SK-N-SH (cell line): ENCODE measurements at regions not wholly inside any gene's neighbourhood (a gene's known extent, or its start where the extent isn't known, plus 50 kb on each side); places are given as distances from the start of the nearest gene placed in this dataset.

Source experiments
- CTCF ChIA-PET: fragments of 300-600, 350-600 bp; formaldehyde crosslinking; extraction: SDS; loops from one replicate; lab custom pipeline; 2021; lab: Yijun Ruan, JAX
- POLR2A ChIA-PET: fragments of 350-600 bp; sonication (Branson Sonifier 250); formaldehyde crosslinking; extraction: SDS; loops from one replicate; lab custom pipeline; 2020; ENCODE audit warnings: antibody characterized with exemption, inconsistent platforms; lab: Yijun Ruan, JAX
- DNase-seq: peaks from one replicate; pipeline ENCODE4 v3.0.0; 2012
- H2AFZ ChIP-seq: fragments of 200-600 bp; sonication (generic); 2 replicates; pipeline ENCODE4 v1.8.1; 2016; ENCODE audit warnings: antibody characterized with exemption, mild to moderate bottlenecking, low read depth
- H3F3A ChIP-seq: fragments of 200-600 bp; sonication (generic); replicated peaks from 2 replicates; pipeline ENCODE3; 2016; ENCODE audit warnings: antibody characterized with exemption, mild to moderate bottlenecking; ENCODE audit not compliant: insufficient read depth
- H3K27ac ChIP-seq, 2 experiments: fragments of 200-500 bp in 1 of 2; fragments of 200-600 bp in 1 of 2; sonication (Bioruptor generic) in 1 of 2; sonication (generic), shearing (Covaris generic) in 1 of 2; 2 replicates each; pipeline versions ENCODE4 v1.5.1 to v1.6.1; 2014 to 2016; ENCODE audit warnings: low read depth in 2 of 2, inconsistent platforms in 1 of 2, low read length in 1 of 2, mild to moderate bottlenecking in 1 of 2, mixed read lengths in 1 of 2
- H3K27me3 ChIP-seq: fragments of 200-600 bp; sonication (generic), shearing (Covaris generic); 2 replicates; pipeline ENCODE4 v1.6.1; 2016; ENCODE audit warnings: mixed run types; ENCODE audit not compliant: insufficient read depth
- H3K36me3 ChIP-seq, 2 experiments: fragments of 200-500 bp in 1 of 2; fragments of 200-600 bp in 1 of 2; sonication (Bioruptor generic) in 1 of 2; sonication (generic) in 1 of 2; replicated peaks in 1 of 2; 2 replicates each; pipeline versions ENCODE3 to v1.5.1; 2014 to 2016; ENCODE audit warnings: low read length in 1 of 2, mild to moderate bottlenecking in 1 of 2; ENCODE audit not compliant: insufficient read depth in 2 of 2, control insufficient read depth in 1 of 2
- H3K4me1 ChIP-seq, 2 experiments: fragments of 200-500 bp in 1 of 2; fragments of 200-600 bp in 1 of 2; sonication (Bioruptor generic) in 1 of 2; sonication (generic), shearing (Covaris generic) in 1 of 2; 2 replicates each; pipeline versions ENCODE4 v1.5.1 to v1.6.1; 2014 to 2016; ENCODE audit warnings: low read depth in 1 of 2, low read length in 1 of 2, mixed run types in 1 of 2; ENCODE audit not compliant: insufficient read depth in 2 of 2, control insufficient read depth in 1 of 2
- H3K4me2 ChIP-seq: fragments of 200-600 bp; sonication (generic), shearing (Covaris generic); 2 replicates; pipeline ENCODE4 v1.6.1; 2017; ENCODE audit warnings: mixed run types
- H3K4me3 ChIP-seq, 2 experiments: fragments of 200-500 bp in 1 of 2; fragments of 200-600 bp in 1 of 2; sonication (Bioruptor generic) in 1 of 2; sonication (generic), shearing (Covaris generic) in 1 of 2; 2 replicates each; pipeline versions ENCODE4 v1.5.1 to v1.8.1; 2014 to 2016; ENCODE audit warnings: low read depth in 2 of 2, inconsistent platforms in 1 of 2, low read length in 1 of 2, mild to moderate bottlenecking in 1 of 2, mixed read lengths in 1 of 2, moderate library complexity in 1 of 2
- H3K79me2 ChIP-seq: fragments of 200-600 bp; sonication (generic); 2 replicates; pipeline ENCODE4 v1.8.1; 2017; ENCODE audit warnings: mild to moderate bottlenecking; ENCODE audit not compliant: insufficient read depth
- H3K9ac ChIP-seq: fragments of 200-600 bp; sonication (generic); 2 replicates; pipeline ENCODE4 v1.6.1; 2017; ENCODE audit warnings: mixed run types
- H3K9me2 ChIP-seq: fragments of 200-600 bp; sonication (generic); 2 replicates; pipeline ENCODE4 v1.6.1; 2017; ENCODE audit warnings: mixed run types
- H3K9me3 ChIP-seq: fragments of 200-600 bp; sonication (generic); 2 replicates; pipeline ENCODE4 v1.6.1; 2017; ENCODE audit warnings: mixed run types, mild to moderate bottlenecking, moderate library complexity
- H4K20me1 ChIP-seq: fragments of 200-600 bp; sonication (generic); 2 replicates; pipeline ENCODE4 v1.6.1; 2017; ENCODE audit warnings: mild to moderate bottlenecking, mixed run types; ENCODE audit not compliant: insufficient read depth
- EZH2phosphoT487 ChIP-seq: fragments of 200-600 bp; sonication (generic); IDR thresholded peaks from 2 replicates; pipeline ENCODE4 v1.6.1; 2017; ENCODE audit warnings: low read depth, mixed run types, mild to moderate bottlenecking, antibody characterized with exemption, moderate library complexity, borderline replicate concordance
- FOSL2 ChIP-seq: IDR thresholded peaks from 2 replicates; pipeline ENCODE4 v1.4.0; 2012; ENCODE audit warnings: low read depth, mild to moderate bottlenecking, moderate library complexity, borderline replicate concordance
- FOXM1 ChIP-seq: IDR thresholded peaks from 2 replicates; pipeline ENCODE4 v1.4.0; 2012; ENCODE audit warnings: low read depth, mild to moderate bottlenecking
- JUND ChIP-seq: IDR thresholded peaks from 2 replicates; pipeline ENCODE4 v1.4.0; 2012
- NRF1 ChIP-seq: IDR thresholded peaks from 2 replicates; pipeline ENCODE4 v1.6.1; 2012; ENCODE audit warnings: low read depth, mild to moderate bottlenecking, low read length
- RAD21 ChIP-seq: IDR thresholded peaks from 2 replicates; pipeline ENCODE4 v1.6.1; 2012; ENCODE audit warnings: mild to moderate bottlenecking, low read length
- RCOR1 ChIP-seq: fragments of 150-350 bp; IDR thresholded peaks from 2 replicates; pipeline ENCODE4 v1.6.1; 2017; ENCODE audit warnings: antibody characterized with exemption, low read length
- YY1 ChIP-seq: IDR thresholded peaks from 2 replicates; pipeline ENCODE4 v1.4.0; 2012; ENCODE audit warnings: low read depth, mild to moderate bottlenecking
- WGBS: methylation state at CpG from one replicate; pipeline ENCODE4 v1.1.6; 2017; ENCODE audit warnings: low lambda C conversion rate; 5-methylcytosine and 5-hydroxymethylcytosine counted together
- TF ChIP-seq, protein P1 (sequence below): IDR thresholded peaks from 2 replicates; pipeline ENCODE4 v1.4.0; 2012; ENCODE audit warnings: low read depth, borderline replicate concordance
- TF ChIP-seq, protein P2 (sequence below): IDR thresholded peaks from 2 replicates; pipeline ENCODE4 v1.6.1; 2012; ENCODE audit warnings: mild to moderate bottlenecking, low read depth, low read length, moderate library complexity
- TF ChIP-seq, protein P3 (sequence below): fragments of 200-600 bp; sonication (generic); IDR thresholded peaks from 2 replicates; pipeline ENCODE4 v1.6.1; 2017; ENCODE audit warnings: antibody characterized with exemption, mild to moderate bottlenecking, moderate library complexity
- TF ChIP-seq, protein P4 (sequence below): fragments of 150-350 bp; IDR thresholded peaks from 2 replicates; pipeline ENCODE4 v1.6.1; 2017; ENCODE audit warnings: antibody characterized with exemption, low read length, low read depth, borderline replicate concordance

DNA sequence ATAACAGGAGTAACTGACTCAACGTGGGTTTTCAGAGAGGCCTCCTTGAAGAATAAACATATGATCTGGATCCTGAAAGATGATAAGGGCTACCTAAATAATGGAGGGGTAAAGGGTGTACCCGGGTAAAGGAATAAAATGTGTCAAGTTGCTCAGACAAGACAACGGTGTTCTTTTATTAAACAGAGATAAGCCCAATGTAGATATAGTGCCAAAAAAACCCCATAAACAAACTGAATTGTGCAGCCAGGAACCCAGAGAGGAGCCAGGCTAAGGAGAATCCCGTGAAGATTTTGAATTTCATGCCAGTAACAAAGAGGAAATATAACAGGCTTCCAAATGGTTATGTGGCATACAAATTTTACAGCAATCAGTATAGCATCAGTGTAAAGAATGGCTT lies 618.2 kb downstream of the CPS1 start:
- no peak overlapping the region for H3K4me3 ChIP-seq
- H3F3A ChIP-seq = no peaks in the 10 kb centered on the region
- no peaks in the 10 kb centered on the region for H3K27me3 ChIP-seq
- H3K9me2 ChIP-seq = no peaks in the 10 kb centered on the region
- TF ChIP-seq YY1 = no peak
- TF ChIP-seq, protein P1, sequence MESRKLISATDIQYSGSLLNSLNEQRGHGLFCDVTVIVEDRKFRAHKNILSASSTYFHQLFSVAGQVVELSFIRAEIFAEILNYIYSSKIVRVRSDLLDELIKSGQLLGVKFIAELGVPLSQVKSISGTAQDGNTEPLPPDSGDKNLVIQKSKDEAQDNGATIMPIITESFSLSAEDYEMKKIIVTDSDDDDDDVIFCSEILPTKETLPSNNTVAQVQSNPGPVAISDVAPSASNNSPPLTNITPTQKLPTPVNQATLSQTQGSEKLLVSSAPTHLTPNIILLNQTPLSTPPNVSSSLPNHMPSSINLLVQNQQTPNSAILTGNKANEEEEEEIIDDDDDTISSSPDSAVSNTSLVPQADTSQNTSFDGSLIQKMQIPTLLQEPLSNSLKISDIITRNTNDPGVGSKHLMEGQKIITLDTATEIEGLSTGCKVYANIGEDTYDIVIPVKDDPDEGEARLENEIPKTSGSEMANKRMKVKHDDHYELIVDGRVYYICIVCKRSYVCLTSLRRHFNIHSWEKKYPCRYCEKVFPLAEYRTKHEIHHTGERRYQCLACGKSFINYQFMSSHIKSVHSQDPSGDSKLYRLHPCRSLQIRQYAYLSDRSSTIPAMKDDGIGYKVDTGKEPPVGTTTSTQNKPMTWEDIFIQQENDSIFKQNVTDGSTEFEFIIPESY = no peak
- TF ChIP-seq, protein P2, sequence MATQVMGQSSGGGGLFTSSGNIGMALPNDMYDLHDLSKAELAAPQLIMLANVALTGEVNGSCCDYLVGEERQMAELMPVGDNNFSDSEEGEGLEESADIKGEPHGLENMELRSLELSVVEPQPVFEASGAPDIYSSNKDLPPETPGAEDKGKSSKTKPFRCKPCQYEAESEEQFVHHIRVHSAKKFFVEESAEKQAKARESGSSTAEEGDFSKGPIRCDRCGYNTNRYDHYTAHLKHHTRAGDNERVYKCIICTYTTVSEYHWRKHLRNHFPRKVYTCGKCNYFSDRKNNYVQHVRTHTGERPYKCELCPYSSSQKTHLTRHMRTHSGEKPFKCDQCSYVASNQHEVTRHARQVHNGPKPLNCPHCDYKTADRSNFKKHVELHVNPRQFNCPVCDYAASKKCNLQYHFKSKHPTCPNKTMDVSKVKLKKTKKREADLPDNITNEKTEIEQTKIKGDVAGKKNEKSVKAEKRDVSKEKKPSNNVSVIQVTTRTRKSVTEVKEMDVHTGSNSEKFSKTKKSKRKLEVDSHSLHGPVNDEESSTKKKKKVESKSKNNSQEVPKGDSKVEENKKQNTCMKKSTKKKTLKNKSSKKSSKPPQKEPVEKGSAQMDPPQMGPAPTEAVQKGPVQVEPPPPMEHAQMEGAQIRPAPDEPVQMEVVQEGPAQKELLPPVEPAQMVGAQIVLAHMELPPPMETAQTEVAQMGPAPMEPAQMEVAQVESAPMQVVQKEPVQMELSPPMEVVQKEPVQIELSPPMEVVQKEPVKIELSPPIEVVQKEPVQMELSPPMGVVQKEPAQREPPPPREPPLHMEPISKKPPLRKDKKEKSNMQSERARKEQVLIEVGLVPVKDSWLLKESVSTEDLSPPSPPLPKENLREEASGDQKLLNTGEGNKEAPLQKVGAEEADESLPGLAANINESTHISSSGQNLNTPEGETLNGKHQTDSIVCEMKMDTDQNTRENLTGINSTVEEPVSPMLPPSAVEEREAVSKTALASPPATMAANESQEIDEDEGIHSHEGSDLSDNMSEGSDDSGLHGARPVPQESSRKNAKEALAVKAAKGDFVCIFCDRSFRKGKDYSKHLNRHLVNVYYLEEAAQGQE = no peak
- no peak for TF ChIP-seq RCOR1
- TF ChIP-seq, protein P3, sequence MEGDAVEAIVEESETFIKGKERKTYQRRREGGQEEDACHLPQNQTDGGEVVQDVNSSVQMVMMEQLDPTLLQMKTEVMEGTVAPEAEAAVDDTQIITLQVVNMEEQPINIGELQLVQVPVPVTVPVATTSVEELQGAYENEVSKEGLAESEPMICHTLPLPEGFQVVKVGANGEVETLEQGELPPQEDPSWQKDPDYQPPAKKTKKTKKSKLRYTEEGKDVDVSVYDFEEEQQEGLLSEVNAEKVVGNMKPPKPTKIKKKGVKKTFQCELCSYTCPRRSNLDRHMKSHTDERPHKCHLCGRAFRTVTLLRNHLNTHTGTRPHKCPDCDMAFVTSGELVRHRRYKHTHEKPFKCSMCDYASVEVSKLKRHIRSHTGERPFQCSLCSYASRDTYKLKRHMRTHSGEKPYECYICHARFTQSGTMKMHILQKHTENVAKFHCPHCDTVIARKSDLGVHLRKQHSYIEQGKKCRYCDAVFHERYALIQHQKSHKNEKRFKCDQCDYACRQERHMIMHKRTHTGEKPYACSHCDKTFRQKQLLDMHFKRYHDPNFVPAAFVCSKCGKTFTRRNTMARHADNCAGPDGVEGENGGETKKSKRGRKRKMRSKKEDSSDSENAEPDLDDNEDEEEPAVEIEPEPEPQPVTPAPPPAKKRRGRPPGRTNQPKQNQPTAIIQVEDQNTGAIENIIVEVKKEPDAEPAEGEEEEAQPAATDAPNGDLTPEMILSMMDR = no peak
- TF ChIP-seq NRF1 = no peak
- no peak for TF ChIP-seq FOSL2
- TF ChIP-seq, protein P4, sequence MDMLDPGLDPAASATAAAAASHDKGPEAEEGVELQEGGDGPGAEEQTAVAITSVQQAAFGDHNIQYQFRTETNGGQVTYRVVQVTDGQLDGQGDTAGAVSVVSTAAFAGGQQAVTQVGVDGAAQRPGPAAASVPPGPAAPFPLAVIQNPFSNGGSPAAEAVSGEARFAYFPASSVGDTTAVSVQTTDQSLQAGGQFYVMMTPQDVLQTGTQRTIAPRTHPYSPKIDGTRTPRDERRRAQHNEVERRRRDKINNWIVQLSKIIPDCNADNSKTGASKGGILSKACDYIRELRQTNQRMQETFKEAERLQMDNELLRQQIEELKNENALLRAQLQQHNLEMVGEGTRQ = no peak
- TF ChIP-seq EZH2phosphoT487 = no peak
- TF ChIP-seq FOXM1 = no peak
- TF ChIP-seq RAD21 = no peak
- TF ChIP-seq JUND = no peak
- H3K4me1 ChIP-seq = no peaks in the 10 kb centered on the region
- no peak overlapping the region for H3K9ac ChIP-seq
- H3K27ac ChIP-seq = no peak overlapping the region
- no peak for DNase-seq
- no peak overlapping the region for H3K4me2 ChIP-seq
- 34% methylated on average over 4 of the region's 4 CpGs for WGBS
- no peaks in the 10 kb centered on the region for H3K36me3 ChIP-seq
- ChIA-PET POLR2A (no interaction called here), CTCF (no interaction called here)
- H4K20me1 ChIP-seq = no peaks in the 10 kb centered on the region
- no peaks in the 10 kb centered on the region for H3K9me3 ChIP-seq
- H3K79me2 ChIP-seq = no peaks in the 10 kb centered on the region
- no peak overlapping the region for H2AFZ ChIP-seq
